ENCODE measurements at regions not wholly inside any gene's neighbourhood (a gene's known extent, or its start where the extent isn't known, plus 50 kb on each side); places are given as distances from the start of the nearest gene placed in this dataset.

GRCh38 chr16:86428729-86429517, 81.4 kb upstream of the FOXF1 start:
- no peak for DNase-seq

- no peak for DNase-seq
Observed at GRCh38 chr16:86429663-86430062, 80.7 kb upstream of the FOXF1 start.

- DNase-seq, result no peak
Observed at GRCh38 chr16:86430814-86431213, 79.5 kb upstream of the FOXF1 start.

GRCh38 chr16:86431540-86431939, 78.8 kb upstream of the FOXF1 start:
- DNase-seq, result no peak

- no peak for DNase-seq
Observed at GRCh38 chr16:86432048-86432447, 78.3 kb upstream of the FOXF1 start.

- DNase-seq, result no peak
Observed at GRCh38 chr16:86432691-86433090, 77.6 kb upstream of the FOXF1 start.

- no peak for DNase-seq
Observed at GRCh38 chr16:86436466-86437185, 73.7 kb upstream of the FOXF1 start.

- no peak for DNase-seq
Observed at GRCh38 chr16:86437348-86437747, 73.0 kb upstream of the FOXF1 start.

- no peak for DNase-seq
Observed at GRCh38 chr16:86442703-86443102, 67.6 kb upstream of the FOXF1 start.

GRCh38 chr16:86443508-86444147, 66.7 kb upstream of the FOXF1 start:
- no peak for DNase-seq

GRCh38 chr16:86444261-86444660, 66.1 kb upstream of the FOXF1 start:
- no peak for DNase-seq

- no peak for DNase-seq
Observed at GRCh38 chr16:86444661-86445060, 65.7 kb upstream of the FOXF1 start.

- no peak for DNase-seq
Observed at GRCh38 chr16:86446279-86446678, 64.0 kb upstream of the FOXF1 start.

GRCh38 chr16:86447228-86447627, 63.1 kb upstream of the FOXF1 start:
- DNase-seq, result no peak

GRCh38 chr16:86448306-86448890, 61.9 kb upstream of the FOXF1 start:
- DNase-seq, result no peak

- DNase-seq, result no peak
Observed at GRCh38 chr16:86449446-86450095, 60.8 kb upstream of the FOXF1 start.

- no peak for DNase-seq
Observed at GRCh38 chr16:86450691-86451090, 59.6 kb upstream of the FOXF1 start.

- DNase-seq, result no peak
Observed at GRCh38 chr16:86452451-86452850, 57.9 kb upstream of the FOXF1 start.

- no peak for DNase-seq
Observed at GRCh38 chr16:86455116-86455515, 55.2 kb upstream of the FOXF1 start.

- DNase-seq, result no peak
Observed at GRCh38 chr16:86455640-86456039, 54.7 kb upstream of the FOXF1 start.

- no peak for DNase-seq
Observed at GRCh38 chr16:86457501-86458148, 52.7 kb upstream of the FOXF1 start.

GRCh38 chr16:86458149-86458777, 52.1 kb upstream of the FOXF1 start:
- no peak for DNase-seq
